ENCODE measurements at regions not wholly inside any gene's neighbourhood (a gene's known extent, or its start where the extent isn't known, plus 50 kb on each side); places are given as distances from the start of the nearest gene placed in this dataset.

DNA sequence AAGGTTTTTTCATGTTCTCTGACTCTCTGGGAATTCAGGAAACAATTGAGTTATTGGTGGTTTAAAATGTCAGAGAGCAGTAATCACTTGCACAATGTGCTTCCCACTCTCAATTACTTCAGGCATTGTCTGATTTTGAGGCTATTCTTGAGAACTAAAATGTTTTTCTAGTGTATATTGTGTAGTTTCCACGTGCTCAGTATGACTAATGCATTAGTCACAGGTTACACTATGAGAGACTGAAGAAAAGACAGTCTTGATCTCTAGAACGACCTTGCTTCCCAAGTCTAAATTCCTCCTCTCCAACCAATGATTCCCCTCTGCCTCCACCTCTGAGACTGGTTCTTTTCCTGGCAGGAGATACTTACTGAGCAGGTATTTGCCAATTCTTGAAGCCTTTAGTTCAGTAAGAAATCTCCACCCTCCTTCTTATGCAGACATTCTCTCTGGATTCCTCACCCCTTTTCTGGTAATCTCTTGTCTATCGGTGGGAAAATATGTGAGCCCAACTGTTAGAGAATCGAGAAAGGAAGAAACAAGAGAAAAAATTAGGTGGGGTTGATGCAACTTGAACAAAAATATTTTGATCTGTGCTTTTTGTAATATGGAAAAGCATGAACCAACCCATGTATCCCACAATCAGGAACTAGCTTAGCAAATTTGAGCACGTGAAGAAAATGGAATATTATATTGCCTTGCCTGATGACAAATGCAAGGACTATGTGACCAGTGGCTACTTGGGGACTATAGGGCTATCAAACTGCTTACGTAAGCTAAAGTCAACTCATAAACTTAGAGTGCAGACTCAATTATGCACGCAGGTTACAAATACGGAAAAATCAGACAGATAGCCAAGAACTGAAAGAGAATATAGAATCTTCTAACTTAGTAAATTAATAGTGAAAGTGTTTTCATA is 61.1 kb upstream of the SLC22A16 start:
- ATAC-seq, result peak; percentile 89 to 94

DNA sequence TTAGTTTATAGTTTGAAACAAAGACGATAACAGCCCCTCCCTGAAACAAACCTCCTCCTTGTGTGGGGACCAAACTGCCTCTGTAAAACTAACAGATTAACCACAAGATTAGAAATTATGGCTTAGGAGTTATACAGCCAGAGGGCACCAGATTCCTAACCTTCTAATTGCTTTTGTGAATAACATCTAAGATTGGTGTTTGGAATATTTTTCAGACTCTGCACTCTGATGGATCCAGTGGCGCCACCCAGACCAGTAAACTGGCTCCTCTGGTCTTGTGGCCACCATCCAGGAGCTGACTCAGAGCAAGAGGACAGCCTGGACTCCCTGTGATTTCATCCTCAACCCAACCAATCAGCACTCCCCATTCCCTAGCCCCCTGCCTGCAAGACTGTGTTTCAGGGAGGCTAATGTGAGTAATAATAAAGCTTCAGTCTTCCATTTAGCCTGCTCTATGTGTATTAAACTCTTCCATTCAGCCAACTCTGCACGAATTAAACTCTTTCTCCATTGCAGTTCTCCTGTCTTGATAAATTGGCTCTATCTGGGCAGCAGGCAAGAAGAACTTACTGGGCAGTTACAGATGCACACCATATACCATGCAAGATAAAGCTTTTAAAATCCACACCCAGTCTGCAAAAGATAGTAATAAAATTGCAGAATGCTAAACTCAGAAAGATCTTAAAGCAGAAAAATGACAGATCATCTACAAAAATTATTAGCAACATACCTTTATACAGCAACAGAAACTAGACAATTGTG is 58.5 kb upstream of the SLC22A16 start:
- ATAC-seq, result no peak

DNA sequence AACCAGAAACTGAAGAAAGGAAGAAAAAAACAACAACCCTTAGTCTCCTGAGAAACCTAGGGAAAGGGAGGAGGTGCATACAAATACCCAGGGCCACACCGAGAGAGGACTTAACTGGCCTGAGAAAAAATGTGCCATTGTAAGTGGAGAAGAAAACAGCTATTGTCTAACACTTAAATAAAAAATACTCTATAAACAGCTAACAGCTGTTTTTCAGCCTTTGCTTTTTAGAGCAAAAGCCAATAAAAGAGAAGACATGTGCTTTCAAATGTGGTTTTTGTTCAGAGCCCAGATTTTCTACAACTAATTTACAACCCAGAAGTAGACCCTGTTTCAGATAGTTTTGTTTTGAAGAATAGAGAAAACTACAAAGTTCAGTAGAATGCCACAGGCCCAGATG is 56.0 kb upstream of the SLC22A16 start:
- no peak for ATAC-seq

DNA sequence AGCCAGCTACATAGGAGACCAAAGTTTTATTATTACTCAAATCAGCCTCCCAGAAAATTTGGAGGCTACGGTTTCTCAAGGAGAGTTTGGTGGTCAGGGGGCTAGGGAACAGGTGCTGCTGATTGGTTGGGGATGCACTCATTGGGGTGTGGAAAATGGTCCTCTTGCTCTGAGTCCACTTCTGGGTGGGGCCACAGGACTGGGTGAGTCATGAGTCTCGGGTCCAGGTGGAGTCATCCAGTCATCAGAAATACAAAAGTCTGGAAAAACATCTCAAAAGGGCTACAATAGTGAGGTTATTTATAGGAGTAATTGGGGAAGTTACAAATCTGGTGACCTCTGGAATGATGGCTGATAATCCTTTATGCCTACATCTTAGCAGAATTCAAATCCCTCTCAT is 54.3 kb upstream of the SLC22A16 start:
- no peak for ATAC-seq

DNA sequence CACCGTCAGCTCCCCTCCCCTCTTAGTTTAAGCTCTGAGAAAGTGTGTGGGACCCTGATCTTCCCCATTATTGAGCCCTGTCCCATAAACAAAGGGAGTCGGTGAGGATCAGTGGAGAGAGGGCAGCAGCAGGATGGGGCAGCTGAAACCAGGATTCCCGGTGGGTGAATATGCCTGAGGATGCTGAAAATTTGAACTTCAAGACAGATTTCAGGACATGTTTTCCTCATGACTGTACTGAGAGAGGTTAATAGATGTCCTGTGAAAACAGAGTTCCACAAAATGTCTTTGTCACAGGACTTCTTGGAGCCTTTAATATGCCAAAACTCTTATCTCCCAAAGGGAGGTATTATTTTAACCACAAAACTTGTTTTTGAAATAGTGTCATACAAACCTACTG is 53.5 kb upstream of the SLC22A16 start:
- ATAC-seq, result no peak

DNA sequence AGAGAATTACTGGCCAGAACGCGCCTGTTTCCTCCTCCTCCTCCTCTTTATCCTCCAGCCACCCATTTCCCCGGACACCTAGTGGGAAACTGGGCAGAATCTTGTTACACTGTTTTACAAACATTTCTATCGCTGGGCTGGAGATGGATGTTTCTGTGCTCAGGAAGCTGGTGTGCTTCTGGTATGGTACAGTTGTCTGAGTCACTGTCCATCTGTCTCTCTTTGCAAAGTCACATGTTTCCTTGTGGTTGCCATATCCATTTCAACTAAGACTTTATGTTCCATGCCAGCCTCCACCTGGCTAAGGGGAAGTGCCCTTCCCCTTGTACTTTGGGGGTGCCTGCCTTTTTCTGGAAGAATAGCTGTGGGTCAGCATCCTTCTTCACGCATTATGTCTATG is 52.9 kb upstream of the SLC22A16 start:
- no peak for ATAC-seq

DNA sequence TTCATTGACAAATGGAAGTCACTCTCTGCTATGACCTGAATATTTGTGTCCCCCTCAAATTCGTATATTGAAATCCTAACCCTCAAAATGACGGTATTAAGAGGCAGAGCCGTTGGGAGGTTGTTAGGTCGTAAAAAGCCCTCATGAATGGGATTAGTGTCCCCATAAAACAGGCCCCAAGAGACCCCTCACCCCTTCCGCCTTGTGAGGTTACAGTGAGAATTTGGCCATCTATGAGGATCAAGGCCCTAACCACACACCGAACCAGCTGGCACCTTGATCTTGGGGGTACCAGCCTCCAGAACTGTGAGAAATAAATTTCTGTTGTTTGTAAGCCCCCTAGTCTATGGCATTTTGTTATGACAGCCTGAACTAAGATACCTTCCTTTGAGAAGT is 52.5 kb upstream of the SLC22A16 start:
- no peak for ATAC-seq

DNA sequence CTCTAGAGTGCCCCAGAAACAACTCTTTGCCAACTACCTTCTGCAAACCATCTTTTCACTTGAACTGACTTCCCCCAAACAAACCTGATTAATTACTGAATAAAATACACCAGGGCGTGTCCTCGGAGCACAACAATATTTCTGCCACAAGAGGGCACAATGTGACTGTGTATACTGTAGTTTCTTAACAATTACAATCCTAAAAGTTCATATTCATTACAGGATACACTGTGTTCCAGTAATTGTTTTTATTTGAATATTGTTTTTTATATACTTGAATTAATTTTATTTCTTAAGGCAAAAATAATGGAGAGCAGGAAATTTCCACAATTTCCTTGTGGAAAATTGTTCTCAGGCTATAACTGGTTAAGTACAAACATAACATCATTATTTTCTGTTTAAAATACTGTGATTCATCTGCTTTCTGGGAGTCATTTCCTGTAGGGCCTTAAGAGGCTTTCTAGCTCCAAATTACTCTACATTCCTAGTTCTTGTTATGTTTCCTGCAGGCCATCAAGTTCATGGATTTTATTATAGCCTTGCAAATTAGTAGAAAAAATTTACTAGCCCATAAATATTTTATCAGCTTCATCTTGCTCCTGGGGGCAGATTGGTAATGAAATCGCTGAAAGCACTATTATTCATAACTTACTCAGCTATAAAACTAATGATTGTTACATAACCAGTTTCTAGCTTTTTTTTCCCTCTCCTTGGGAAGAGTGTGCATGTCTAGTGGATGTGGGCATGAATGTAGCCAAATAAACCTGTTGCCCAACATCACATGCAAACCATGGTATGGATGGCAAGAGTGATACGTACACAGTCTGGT is 51.9 kb upstream of the SLC22A16 start:
- peak in 1 of 2 donors; percentile 60 for ATAC-seq

DNA sequence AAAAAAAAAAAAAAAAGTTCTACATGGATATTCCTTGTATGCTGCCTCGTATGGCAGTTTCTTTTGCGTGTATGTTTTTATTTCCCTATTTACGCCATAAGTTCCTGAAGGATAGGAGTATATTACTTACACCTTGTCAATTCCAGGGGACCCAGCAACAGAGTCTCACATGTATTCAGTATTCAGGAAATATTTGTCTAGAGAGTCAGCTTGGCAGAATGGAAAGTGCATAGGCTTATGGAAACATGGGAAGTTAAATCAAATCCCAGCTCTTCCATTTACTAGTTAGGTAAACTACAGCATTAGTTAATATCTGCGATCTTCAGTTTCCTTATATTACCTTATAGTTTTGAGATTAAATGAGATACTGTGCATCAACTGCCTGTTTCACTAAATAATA is 51.1 kb upstream of the SLC22A16 start:
- ATAC-seq, result no peak

DNA sequence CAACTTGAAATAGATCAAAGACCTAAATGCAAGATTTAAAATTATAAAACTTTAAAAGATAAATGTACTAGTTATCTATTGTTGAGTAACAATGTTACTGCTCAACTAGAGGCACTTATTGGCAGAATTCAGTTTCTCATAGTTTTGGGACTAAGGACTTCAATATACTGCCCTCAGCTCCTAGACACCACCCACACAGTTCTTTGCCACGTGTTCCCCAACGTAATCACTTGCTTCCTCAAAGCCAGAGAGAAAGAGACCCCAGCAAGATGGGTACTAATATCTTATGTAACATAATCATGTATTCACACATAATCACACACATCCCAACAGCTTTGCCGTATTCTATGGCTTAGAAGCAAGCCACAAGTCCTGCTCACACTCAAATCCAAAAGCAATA is 50.3 kb upstream of the SLC22A16 start:
- ATAC-seq, result no peak

Measured in activated CD4-positive, CD25-positive, alpha-beta regulatory T cell treated with anti-CD3 and anti-CD28 coated beads, Interleukin-2, amount 50 U/mL, for 24 hours (primary cell).